GM21381 (cell line): ENCODE measurements at regions not wholly inside any gene's neighbourhood (a gene's known extent, or its start where the extent isn't known, plus 50 kb on each side); places are given as distances from the start of the nearest gene placed in this dataset.

Experiments used
- ATAC-seq: cut with Tn5 transposase; IDR thresholded peaks from one replicate; pipeline ENCODE4 v1.9.1; 2021; ENCODE audit warnings: mild to moderate bottlenecking, moderate library complexity; ENCODE audit not compliant: unreplicated experiment

- no peak for ATAC-seq
Observed at GRCh38 chr2:181300600-181301291, 156.4 kb upstream of the ITGA4 start.

- ATAC-seq: no peak
Observed at GRCh38 chr2:181304011-181304844, 153.0 kb upstream of the ITGA4 start.

- ATAC-seq: peak; percentile 86
Observed at GRCh38 chr2:181305301-181306123, 151.7 kb upstream of the ITGA4 start.

GRCh38 chr2:181306785-181307184 is 150.4 kb upstream of the ITGA4 start:
- peak; percentile 19 for ATAC-seq

GRCh38 chr2:181307203-181307991 is 149.8 kb upstream of the ITGA4 start:
- ATAC-seq: no peak

- no peak for ATAC-seq
Observed at GRCh38 chr2:181308766-181309515, 148.2 kb upstream of the ITGA4 start.

- no peak for ATAC-seq
Observed at GRCh38 chr2:181309586-181309985, 147.6 kb upstream of the ITGA4 start.

GRCh38 chr2:181310967-181311366 is 146.2 kb upstream of the ITGA4 start:
- no peak for ATAC-seq

GRCh38 chr2:181311837-181312236 is 145.3 kb upstream of the ITGA4 start:
- no peak for ATAC-seq

GRCh38 chr2:181312515-181312927 is 144.7 kb upstream of the ITGA4 start:
- peak; percentile 83 for ATAC-seq

- ATAC-seq: no peak
Observed at GRCh38 chr2:181313845-181314244, 143.3 kb upstream of the ITGA4 start.

- ATAC-seq: no peak
Observed at GRCh38 chr2:181314551-181314950, 142.6 kb upstream of the ITGA4 start.

GRCh38 chr2:181317511-181317910 is 139.7 kb upstream of the ITGA4 start:
- ATAC-seq: no peak

- ATAC-seq: no peak
Observed at GRCh38 chr2:181318504-181319280, 138.5 kb upstream of the ITGA4 start.

GRCh38 chr2:181319286-181319685 is 137.9 kb upstream of the ITGA4 start:
- no peak for ATAC-seq

- ATAC-seq: no peak
Observed at GRCh38 chr2:181320638-181321037, 136.5 kb upstream of the ITGA4 start.

- no peak for ATAC-seq
Observed at GRCh38 chr2:181324912-181325311, 132.3 kb upstream of the ITGA4 start.

- ATAC-seq: no peak
Observed at GRCh38 chr2:181326661-181327060, 130.5 kb upstream of the ITGA4 start.

- ATAC-seq: no peak
Observed at GRCh38 chr2:181330286-181330685, 126.9 kb upstream of the ITGA4 start.
